ENCODE measurements at regions not wholly inside any gene's neighbourhood (a gene's known extent, or its start where the extent isn't known, plus 50 kb on each side); places are given as distances from the start of the nearest gene placed in this dataset.

DNA sequence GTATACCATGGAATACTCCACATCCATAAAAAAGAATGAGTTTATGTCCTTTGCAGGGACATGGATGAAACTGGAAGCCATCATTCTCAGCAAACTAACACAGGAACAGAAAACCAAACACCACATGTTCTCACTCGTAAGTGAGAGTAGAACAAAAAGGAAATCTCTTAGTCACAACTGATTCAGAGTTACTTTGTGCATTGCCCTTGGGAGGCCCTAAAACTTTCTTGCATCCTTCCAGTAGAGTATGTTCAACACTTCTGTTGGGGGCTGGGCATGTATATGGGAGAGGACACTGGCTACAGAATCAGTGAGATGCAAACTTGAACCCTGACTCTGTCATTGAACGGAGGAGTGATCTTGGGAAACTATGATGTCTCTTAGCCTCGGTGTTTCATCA is 147.4 kb upstream of the IRX5 start:
- DNase-seq, result no peak
- intact Hi-C loops (cut with DNase I), result no loop called here
- TF ChIP-seq EP300 (IDR thresholded peaks at IDR 0.05) (no peak), POLR2A (IDR thresholded peaks at IDR 0.05) (no peak)
- TF ChIP-seq, protein P1, sequence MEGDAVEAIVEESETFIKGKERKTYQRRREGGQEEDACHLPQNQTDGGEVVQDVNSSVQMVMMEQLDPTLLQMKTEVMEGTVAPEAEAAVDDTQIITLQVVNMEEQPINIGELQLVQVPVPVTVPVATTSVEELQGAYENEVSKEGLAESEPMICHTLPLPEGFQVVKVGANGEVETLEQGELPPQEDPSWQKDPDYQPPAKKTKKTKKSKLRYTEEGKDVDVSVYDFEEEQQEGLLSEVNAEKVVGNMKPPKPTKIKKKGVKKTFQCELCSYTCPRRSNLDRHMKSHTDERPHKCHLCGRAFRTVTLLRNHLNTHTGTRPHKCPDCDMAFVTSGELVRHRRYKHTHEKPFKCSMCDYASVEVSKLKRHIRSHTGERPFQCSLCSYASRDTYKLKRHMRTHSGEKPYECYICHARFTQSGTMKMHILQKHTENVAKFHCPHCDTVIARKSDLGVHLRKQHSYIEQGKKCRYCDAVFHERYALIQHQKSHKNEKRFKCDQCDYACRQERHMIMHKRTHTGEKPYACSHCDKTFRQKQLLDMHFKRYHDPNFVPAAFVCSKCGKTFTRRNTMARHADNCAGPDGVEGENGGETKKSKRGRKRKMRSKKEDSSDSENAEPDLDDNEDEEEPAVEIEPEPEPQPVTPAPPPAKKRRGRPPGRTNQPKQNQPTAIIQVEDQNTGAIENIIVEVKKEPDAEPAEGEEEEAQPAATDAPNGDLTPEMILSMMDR (IDR thresholded peaks at IDR 0.05), result no peak
- H3K4me1 ChIP-seq (ENCODE audit: insufficient read depth), result no peaks in the 10 kb centered on the region
- no peak overlapping the region for H3K4me3 ChIP-seq
- no peaks in the 10 kb centered on the region for H3K27me3 ChIP-seq
- WGBS, 3 donors, result 62 to 81% (median 68%) methylated on average over 3 of the region's 3 CpGs
- H3K27ac ChIP-seq, result no peak overlapping the region
- H3K36me3 ChIP-seq, result no peaks in the 10 kb centered on the region
- no peaks in the 10 kb centered on the region for H3K9me3 ChIP-seq

- Histone ChIP-seq H3K4me3 (no peak overlapping the region), H3K4me1 (ENCODE audit: insufficient read depth) (no peaks in the 10 kb centered on the region), H3K27ac (no peak overlapping the region), H3K9me3 (no peaks in the 10 kb centered on the region), H3K27me3 (no peaks in the 10 kb centered on the region), H3K36me3 (no peaks in the 10 kb centered on the region)
- intact Hi-C loops (cut with DNase I), result no loop called here
- WGBS, 3 donors, result 42 to 79% (median 67%) methylated on average over 1 of the region's 1 CpG
- TF ChIP-seq EP300 (IDR thresholded peaks at IDR 0.05) (no peak), POLR2A (IDR thresholded peaks at IDR 0.05) (no peak)
- TF ChIP-seq, protein P1 (IDR thresholded peaks at IDR 0.05), result no peak
- no peak for DNase-seq
Measured at GRCh38 chr16:54780266-54780665, 150.4 kb upstream of the IRX5 start.

DNA sequence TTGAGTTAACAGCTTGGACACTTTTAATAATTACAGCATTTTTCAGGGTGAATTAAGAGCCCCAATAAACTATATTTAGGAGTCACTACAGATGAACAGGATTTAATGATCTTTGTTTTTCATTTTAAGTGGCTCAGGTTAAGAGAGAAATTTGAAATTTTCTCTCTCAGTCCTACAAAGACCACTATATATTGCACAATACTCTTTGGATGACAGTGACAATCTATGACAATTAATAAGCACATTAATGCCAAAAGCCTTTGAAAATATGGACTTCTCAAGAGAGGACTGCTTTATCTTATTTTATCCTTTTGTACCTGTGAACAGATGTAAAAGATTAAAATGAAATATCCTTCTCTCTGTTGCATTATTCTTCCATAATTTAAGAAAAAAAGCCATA is 151.1 kb upstream of the IRX5 start:
- Histone ChIP-seq H3K27ac (no peak overlapping the region), H3K4me1 (ENCODE audit: insufficient read depth) (no peaks in the 10 kb centered on the region), H3K9me3 (no peaks in the 10 kb centered on the region), H3K36me3 (no peaks in the 10 kb centered on the region), H3K27me3 (no peaks in the 10 kb centered on the region), H3K4me3 (no peak overlapping the region)
- no peak for DNase-seq
- no peak for TF ChIP-seq POLR2A (IDR thresholded peaks at IDR 0.05)
- TF ChIP-seq, protein P1 (IDR thresholded peaks at IDR 0.05), result no peak
- TF ChIP-seq EP300 (IDR thresholded peaks at IDR 0.05), result no peak
- intact Hi-C loops (cut with DNase I), result no loop called here

DNA sequence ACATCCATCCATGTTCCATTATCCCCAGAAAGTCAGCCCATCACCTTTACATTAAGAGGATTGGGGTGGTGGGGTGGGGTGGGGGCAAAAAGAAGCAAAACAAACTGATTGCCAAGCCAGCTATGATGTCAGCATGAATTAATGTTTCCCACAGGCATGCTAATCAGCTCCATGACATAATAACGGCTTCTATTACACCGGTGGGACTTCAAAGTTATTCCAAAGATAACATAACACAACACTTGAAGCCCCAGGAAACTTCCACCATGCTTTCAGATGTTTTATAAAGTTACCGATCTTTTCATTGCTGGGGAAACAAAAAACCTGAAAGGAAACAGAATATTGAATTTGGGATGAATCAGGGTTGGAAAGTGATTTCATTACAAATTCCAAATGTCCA is 155.9 kb upstream of the IRX5 start:
- WGBS, 3 donors, result 38 to 56% (median 48%) methylated on average over 3 of the region's 3 CpGs
- no peak overlapping the region for H3K4me3 ChIP-seq
- TF ChIP-seq, protein P1 (IDR thresholded peaks at IDR 0.05), result no peak
- no peak for TF ChIP-seq POLR2A (IDR thresholded peaks at IDR 0.05)
- TF ChIP-seq EP300 (IDR thresholded peaks at IDR 0.05), result no peak
- H3K27ac ChIP-seq, result no peak overlapping the region
- no peak for DNase-seq
- no peaks in the 10 kb centered on the region for H3K4me1 ChIP-seq (ENCODE audit: insufficient read depth)
- intact Hi-C loops (cut with DNase I), result no loop called here
- H3K9me3 ChIP-seq, result no peaks in the 10 kb centered on the region
- H3K27me3 ChIP-seq, result no peaks in the 10 kb centered on the region
- no peaks in the 10 kb centered on the region for H3K36me3 ChIP-seq

- intact Hi-C loops (cut with DNase I), result no loop called here
Measured at GRCh38 chr16:54772400-54772799, 158.3 kb upstream of the IRX5 start.

More at GRCh38 chr16:54772400-54772799, 158.3 kb upstream of the IRX5 start:
- 90 to 97% (median 91%) methylated on average over 4 of the region's 4 CpGs for WGBS, 3 donors
- no peaks in the 10 kb centered on the region for H3K27me3 ChIP-seq
- H3K4me1 ChIP-seq (ENCODE audit: insufficient read depth), result no peaks in the 10 kb centered on the region
- H3K36me3 ChIP-seq, result no peaks in the 10 kb centered on the region
- DNase-seq, result no peak
- no peaks in the 10 kb centered on the region for H3K9me3 ChIP-seq
- H3K27ac ChIP-seq, result no peak overlapping the region
- TF ChIP-seq EP300 (IDR thresholded peaks at IDR 0.05) (no peak), POLR2A (IDR thresholded peaks at IDR 0.05) (no peak)
- TF ChIP-seq, protein P1 (IDR thresholded peaks at IDR 0.05), result no peak
- H3K4me3 ChIP-seq, result no peak overlapping the region

Measured in ovary (tissue), 7 donors.